Iris pigment epithelial cell (primary cell): ENCODE measurements at regions not wholly inside any gene's neighbourhood (a gene's known extent, or its start where the extent isn't known, plus 50 kb on each side); places are given as distances from the start of the nearest gene placed in this dataset.

ENCODE experiments used
- DNase-seq: peaks from one replicate; pipeline ENCODE4 v3.0.0-alpha.2; 2011; ENCODE audit warnings: low read depth

DNA sequence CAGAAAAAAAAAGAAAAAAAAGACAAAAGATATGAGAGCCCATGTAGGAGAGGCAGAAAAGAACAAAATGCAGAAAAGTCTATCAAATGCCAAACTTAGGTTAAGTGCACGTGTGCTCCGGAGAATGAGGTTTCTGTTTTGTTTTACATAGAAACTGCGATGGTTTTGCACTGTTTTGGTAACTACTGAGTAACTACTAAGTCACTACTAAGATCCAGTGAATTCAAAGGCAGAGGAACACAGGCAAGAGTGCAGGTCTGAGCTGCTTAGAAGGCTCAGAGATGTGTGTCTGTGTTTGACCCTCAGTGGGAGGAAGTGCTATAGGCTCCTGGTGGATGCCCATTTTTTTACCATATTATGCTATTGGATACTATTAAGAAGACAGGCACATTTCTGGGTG is 299.3 kb downstream of the NDFIP2 start:
- no peak for DNase-seq

DNA sequence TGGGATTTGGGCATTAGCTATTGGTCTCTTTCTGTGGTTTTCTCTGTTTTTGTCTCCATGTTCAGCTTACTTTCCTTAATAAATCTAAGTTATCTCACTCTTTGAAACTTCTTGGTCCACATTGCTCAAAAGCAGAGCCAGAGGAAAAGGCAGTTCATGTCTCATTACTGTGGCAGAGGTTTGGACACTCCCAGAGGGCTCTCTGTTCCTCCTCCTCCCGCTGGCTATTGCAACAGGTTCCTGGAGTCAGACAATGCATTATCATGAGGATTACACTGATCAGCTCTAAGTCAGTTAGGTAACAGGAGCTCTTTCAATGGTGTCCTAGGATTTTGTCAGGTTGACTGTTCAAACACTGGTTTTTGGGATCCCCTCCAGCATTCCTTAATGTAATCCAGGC is 298.8 kb downstream of the NDFIP2 start:
- peak; percentile 65 for DNase-seq

DNA sequence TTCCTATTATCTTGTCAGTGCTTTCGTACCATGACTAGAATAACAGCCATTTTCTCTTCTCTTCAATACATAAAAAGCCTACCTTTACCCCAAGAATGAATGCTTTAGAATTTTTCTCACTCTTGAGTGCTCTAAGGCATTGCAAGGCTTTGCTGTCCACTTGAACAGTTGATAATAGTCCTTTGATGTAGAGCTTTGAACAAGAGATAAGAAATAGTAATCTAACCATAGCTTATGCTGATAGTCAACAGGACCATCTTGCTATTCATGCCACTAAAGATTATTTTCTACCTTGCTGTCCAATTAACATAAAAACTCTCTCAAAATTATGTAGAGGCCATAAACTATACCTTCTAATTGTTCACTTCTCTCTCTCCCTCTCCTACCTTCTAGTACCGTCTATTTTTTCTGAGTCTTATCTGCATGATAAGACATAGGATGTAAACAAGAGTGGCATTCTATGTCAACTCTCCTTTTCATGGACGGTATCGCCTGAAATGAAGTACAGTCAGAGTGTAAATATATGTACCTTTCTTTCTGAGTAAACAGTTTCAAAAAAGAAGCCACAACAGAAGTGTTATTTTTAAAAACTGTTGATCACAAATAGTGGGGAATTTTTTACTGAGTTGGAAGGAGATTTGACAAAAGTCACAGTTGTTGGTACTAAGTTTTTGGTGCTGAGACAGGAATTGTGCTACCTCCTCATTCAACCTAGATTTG is 297.9 kb downstream of the NDFIP2 start:
- DNase-seq = no peak

DNA sequence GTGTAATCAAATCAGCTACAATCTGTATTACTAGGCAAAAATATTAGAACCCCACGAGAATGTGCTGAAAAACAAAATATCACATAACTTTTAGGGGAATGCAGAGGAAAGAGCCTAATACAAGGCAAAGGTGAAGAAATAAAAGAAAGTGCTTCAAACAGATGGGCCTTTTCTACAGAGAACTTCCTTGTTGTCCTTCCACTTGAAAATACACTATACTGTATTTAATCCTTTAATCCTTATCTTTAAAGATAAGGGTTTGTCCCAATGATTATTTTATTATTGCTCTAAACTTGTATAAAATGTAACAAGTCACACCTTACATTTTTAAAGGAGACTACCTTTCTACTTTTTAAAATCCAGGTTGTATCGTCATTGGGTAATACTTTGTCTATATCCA is 296.5 kb downstream of the NDFIP2 start:
- no peak for DNase-seq

DNA sequence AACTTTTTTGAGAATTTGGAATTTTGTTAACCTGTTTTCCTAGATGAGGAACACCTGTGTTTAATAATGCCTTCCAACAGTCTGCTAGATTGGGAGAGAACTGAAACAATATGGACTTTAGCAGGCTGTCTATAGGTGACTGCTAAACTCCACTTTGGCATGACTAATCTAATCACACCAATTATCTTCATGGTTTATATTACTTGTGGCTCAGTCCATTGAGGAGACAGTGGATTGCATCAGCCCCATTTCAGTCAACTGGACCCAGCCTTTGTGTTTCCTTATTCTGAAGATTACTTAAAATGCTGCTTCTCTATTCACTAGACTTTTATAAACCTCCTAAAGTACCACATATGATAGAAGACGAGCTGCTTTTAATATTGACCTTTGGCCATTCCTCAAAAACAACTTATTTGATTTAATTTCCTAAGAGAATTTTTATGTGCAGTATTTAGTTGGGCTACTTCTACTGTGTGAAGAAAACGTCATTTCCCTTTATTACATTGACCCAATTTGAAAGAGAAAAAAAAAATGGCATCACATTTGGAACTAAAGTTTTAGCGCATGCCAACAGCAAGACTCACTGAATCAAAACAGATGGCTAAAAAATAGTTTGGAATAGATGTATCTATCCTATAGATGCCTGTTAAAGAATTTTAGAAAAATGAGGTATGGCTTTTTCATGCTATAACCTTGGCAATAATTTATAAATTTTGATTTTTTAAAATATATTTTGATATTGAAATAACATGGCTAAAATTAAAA is 295.8 kb downstream of the NDFIP2 start:
- peak; percentile 40 for DNase-seq

DNA sequence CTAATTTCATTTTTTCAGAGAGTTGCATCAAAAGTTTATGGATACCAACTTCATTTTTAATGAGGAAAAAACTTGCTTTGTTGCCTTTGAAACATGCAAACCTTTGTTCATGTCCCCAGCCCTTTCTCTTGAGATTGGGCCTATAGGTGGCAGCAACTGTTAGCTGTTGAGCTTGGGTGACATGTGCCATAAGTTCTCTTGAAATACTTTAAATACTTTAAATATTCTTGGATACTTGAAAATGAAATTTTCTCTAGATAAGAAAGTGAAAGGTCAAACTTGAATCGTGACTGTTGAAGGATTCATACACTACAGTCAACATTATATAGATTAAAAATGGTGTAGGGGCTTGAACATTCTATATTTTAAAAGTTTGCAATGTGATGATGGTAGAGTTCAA is 294.9 kb downstream of the NDFIP2 start:
- DNase-seq = peak; percentile 84

GRCh38 chr13:79772811-79773210 is 291.9 kb downstream of the NDFIP2 start:
- DNase-seq = no peak

GRCh38 chr13:79771493-79771892 is 290.5 kb downstream of the NDFIP2 start:
- DNase-seq = no peak

- DNase-seq = no peak
Observed at GRCh38 chr13:79770056-79770455, 289.1 kb downstream of the NDFIP2 start.

- DNase-seq = peak; percentile 18
Observed at GRCh38 chr13:79767126-79767525, 286.2 kb downstream of the NDFIP2 start.

DNA sequence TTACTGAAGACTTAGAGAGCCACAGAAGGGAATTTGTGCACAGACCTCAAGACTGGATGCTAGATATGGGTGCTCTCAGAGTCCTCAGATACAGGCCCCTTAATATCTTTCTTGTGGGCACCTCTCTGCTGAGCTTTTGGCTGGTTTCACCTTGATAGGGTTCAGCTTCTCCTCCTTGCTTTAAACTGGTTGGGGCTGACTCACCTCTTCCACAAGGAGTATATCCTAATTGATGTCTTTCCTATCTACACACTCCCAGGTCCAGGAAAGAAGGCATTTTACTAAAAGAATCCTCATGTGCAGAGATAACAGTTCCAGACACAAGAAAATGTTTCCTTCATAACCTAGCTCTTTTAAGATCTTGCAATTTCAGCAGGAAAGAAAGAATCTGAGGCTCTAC is 284.4 kb downstream of the NDFIP2 start:
- DNase-seq = no peak

DNA sequence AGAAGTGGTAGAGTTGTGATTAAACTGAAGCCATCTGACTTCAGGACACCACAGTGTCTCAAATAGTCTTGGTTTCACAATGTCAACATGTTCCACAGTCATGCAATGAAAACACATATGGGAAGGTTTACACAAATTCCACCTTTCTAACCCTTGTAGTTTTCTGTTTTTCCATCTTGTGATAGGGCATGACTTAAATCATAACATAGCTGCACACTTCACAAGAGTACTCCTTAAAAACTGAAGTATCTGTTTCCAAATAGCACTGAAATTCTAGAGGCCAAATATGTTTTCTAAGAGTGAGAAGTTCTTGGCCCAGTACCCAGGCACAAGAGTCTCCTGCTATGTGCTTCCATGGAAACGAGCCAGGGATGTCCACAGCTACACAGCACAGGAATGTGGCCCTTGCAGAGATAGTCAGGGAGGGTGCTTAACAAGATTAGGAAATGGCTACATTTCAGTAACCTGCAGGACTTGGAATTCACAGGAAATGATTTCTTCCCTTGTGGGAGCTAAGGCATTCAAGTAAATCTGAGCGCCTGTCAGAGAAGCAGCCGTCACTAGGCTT is 269.1 kb downstream of the NDFIP2 start:
- DNase-seq = peak; percentile 99

- peak; percentile 8 for DNase-seq
Observed at GRCh38 chr13:79749566-79749965, 268.6 kb downstream of the NDFIP2 start.

DNA sequence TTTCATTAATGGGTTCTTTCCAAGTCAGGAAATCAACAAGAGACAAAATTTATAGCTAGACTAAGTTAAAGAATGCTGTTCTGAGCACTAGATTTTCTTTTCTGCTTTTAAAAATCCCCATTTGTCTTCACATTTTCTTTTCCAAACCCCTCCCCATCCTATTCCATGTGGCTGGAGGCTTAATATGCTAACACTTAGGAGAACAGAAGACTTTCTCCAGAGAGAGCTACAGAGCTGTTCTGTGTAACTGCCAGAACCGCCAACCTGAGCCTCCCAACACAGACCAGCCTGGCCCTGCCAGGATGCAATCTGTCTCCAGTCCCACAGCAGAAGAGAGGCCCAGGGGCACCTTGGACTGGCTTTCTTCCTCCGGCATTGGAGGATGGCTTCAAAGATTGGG is 264.1 kb downstream of the NDFIP2 start:
- no peak for DNase-seq

DNA sequence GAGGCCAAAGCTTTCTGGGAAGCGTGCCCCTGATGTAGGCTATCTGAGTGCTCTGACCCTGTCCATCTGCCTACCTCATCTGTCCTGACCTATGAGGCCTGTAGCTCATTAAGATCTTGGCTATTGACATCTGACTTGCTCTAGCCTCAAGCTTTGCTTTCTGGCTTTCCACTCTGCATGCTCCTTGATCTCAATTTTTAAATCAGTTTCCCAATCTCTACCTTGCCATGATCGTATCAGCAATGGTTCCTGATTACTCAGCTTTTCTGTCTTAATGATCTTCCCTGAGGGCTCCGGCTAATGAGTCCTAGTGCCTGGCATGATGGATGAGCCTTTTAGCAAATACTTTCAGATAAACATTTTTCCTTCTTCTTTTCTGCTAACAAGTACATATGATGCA is 262.0 kb downstream of the NDFIP2 start:
- DNase-seq = no peak

- DNase-seq = peak; percentile 65
Observed at GRCh38 chr13:79740991-79741390, 260.0 kb downstream of the NDFIP2 start.

DNA sequence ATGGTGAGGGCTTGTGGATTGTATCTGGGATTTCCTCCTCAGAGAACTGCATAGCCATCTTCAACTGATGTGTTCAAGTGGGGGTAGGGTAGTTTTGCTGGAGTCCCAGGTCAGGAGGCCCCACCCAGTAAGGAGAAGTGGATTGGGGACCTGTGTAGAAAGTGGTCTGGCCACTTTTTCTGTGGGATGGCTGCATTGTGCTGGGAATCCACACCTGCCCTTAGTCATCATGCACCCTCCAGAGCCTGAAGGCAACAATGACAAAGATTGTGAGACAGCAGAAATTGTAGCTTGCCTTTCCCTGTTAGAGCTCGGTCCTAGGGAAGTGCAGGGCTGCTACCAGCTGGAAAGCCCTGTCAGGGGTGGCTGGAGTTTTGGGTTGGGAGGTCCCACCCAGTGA is 255.4 kb downstream of the NDFIP2 start:
- no peak for DNase-seq

- peak; percentile 27 for DNase-seq
Observed at GRCh38 chr13:79735228-79735627, 254.3 kb downstream of the NDFIP2 start.

- no peak for DNase-seq
Observed at GRCh38 chr13:79727086-79727485, 246.1 kb downstream of the NDFIP2 start.

DNA sequence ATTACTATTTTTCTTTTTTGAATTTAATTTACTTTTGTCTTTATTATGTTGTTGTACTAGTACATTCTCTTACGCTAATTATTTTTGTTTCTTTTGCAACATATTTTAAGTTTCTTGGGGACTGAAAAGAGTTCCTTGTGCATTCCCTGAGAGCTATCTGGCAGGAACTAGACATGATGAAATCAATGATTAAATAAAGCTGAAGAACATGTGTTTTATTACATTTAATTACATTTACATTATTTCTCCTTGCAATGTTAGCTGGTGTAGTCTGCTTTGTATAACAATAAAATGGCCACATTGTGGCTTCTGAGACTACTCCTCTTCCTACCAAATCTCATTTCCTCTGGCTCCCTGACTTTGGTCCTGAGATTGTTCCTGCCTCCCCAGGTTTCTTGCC is 244.9 kb downstream of the NDFIP2 start:
- no peak for DNase-seq

DNA sequence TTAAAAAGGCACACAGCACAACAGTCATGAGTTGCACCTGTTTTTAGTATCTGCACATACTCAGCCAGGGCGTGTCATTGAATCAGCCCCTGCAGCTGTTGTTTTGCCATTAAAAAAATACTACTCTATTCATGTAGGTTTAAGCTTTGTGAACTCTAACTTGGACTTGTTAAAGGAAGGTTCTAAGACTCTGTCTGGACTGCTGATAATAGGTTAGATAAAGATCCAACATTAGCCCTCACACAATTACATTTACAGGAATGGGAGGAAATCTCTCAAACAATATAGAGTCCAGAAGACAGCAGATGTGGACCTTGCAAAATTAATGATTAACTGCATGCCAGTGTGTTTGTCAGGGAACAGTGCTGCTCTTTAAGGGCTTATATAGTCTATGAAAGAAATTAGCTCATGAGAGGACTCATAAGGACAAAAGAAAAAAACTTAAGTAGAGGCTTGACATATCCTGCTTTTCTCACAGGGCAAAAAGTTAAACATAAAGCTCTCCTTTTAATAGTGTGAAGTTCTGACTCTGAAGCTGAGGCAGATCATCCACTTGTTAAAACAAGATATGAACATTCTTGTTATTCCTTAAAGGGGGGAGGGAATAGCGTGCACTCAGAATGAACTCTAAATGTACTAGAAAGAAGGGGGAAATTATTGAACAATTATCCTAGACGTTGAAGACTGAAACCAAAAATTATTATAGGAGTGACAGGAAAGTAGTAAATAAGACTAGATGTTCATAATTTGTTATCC is 243.6 kb downstream of the NDFIP2 start:
- peak; percentile 22 for DNase-seq

DNA sequence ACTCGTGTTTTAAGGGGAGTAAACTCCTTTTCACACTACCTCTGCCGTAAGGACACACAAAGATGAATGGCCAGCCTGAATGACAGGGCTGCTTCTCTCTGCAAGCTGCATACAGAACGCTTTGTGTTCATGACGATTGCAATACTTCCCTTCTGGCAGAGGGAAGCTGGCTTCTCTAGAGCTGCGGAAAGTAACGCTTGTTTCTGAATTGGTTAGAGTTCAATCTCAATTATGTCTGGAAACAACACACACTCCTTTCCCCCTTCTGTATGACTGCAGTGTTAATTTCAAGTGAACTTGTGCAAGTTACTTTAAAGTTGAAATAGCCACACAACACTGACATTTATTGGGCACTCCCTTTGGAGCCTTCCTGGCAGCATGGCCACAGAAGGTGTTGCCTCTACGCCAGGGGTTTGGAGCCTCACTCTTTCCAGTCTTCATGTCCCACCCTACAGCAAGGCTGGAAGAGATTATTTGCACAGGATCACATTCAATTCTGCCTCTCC is 242.6 kb downstream of the NDFIP2 start:
- DNase-seq = no peak
